HG02938 (cell line): ENCODE measurements at regions not wholly inside any gene's neighbourhood (a gene's known extent, or its start where the extent isn't known, plus 50 kb on each side); places are given as distances from the start of the nearest gene placed in this dataset.

ENCODE experiments used
- ATAC-seq: cut with Tn5 transposase; IDR thresholded peaks from one replicate; pipeline ENCODE4 v1.9.1; 2021; ENCODE audit warnings: mild to moderate bottlenecking, moderate library complexity; ENCODE audit not compliant: unreplicated experiment

DNA sequence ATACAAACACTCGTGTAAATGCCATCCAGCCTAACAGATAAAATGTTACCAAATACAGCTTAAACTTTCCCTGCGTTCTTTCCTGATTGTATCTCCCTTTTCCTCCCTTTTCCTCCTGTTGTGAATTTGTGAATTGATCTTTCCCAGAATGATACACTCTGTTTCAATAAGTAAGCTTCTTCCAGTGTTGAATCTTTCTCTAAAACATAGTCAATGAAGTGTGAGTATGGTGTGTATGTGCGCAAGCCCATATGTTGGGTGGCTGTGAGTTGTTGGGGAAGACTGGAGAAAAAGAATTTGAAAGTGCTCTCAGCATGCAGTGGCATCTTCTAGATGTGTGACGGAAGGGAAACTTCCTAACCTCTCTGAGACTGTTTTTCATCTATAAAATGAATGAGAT lies 143.1 kb upstream of the KLF4 start:
- ATAC-seq = no peak

DNA sequence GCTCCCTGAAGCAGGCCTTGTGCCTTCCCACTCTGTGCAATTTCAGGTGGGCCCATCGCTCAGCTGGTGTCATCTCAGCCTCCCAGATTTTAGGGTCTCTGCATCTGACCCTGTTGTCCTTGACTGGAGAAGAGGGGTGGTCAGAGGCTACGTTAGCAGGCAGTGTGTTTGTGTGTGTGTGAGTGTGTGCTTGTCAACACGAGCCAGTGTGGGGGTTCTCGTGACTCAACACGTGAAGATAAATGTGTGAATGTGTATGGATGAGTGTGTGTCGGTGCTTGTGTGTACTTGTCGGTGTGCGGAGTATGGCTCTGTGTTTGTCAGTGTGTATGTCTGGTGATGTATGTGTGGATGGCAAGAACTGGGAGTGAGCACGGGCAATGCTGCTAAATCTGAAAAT lies 142.6 kb upstream of the KLF4 start:
- ATAC-seq = no peak

DNA sequence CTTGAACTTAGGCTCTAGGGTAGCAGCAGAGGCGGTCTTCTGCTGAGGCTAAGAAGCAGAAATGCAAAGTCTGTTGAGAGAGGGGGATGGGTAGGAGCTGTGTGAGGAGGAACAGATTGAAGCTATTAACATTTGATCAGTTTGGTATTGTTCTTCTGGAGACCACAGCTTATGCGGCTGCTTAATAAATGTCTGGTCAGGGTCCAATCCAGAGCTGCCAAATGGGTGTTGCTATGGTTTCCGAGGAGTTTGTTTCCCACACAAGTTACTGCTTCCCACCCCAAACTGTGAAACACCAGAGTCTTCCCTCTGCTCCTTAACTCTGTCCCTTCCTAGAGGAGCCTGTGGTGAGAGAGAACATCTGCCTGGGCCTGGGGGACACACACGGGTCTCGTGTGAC lies 142.2 kb upstream of the KLF4 start:
- no peak for ATAC-seq

DNA sequence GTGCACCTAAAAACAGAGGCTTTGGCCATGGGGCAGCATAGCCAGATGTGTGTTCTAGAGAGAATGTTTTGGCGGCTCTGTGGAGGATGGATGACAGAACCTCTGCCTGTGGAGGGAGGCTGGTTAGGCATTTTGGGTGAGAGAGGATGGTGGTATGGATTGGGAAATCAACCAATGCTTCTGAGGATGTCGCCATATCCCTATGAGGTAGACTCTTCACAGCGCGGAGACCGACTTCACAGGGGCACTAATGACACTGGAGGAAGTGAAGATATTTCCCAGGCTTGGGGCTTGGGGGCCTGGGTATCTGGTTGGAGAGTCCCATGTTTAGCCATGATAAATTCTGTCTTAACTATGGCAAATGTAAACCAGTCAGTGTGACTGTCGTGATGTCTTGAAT lies 140.6 kb upstream of the KLF4 start:
- ATAC-seq = no peak

DNA sequence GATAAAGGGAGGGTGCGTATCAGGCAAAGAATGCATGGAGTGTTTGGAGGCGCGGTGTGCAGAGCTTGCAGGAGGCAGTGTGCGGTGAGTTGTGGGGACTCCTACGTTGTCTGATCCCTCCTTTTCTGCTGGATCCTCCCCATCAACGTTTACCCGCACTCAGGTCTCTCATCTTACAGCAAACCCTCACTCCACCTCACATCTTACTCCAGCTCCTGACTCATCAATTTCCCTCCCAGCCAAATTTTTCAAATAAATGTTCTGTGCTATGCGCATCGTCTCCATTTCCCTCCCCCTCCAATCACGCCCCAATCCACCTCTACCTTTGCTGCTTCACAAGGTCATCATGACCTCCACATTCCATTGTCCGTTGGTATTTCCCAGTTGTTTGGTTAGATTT lies 138.9 kb upstream of the KLF4 start:
- no peak for ATAC-seq

DNA sequence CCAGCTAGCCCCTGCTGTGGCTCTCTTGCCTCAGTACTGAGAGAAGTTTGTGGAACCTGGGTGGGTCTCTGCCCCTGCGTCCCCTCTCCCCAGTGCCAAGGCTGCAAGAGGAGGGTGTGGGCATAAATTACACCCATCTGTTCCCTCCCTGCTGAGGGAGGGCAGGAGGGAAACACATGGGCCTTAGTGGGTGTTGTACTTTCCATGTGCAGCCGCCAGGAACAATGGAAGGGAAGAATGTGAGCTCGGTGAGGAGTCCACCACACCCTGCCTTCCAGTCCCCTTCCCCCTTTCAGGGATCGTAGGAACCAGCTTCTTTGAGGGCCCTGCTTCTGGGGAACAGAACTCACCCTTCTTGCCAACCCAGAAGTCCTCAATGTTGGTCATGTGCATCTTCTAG lies 138.2 kb upstream of the KLF4 start:
- no peak for ATAC-seq

DNA sequence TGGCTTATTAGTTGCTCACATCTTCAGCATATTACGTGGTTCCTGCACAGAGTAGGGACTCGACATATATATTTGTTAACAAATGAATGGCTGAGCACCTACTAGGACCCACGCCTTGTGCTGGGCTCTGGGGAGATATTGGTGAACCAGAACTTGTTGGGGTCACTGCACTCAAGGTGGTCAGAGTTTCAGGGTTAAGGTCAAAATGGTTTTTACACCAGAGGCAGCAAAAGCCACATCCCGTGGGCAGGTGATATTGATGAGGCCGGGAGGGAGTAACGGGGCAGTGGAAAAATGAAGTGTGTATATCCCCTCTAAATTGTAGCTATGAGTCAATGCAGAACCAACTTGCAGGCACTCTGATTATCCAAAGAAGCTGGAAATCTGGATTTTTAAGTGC lies 136.5 kb upstream of the KLF4 start:
- ATAC-seq = no peak

DNA sequence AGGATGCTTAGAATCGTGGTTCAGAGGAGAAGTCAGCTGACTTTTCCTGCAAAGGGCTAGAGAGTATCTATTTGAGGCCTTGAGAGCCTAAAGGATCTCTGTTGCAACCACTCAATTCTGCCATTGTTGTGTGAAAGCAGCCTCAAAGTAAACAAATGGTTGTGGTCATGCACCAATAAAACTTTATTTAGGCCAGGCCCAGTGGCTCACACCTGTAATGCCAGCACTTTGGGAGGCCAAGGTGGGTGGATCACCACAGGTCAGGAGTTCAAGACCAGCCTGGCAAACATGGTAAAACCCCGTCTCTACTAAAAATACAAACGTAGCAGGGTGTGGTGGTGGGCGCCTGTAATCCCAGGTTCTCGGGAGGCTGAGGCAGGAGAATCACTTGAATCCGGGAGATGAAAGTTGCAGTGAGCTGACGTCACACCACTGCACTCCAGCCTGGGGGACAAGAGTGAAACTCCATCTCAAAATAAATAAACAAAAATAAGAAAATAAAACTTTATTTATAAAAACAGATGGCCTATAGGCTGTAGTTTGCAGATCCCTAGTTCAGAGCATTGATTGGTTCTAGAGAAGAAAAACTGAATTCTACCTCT lies 135.9 kb upstream of the KLF4 start:
- no peak for ATAC-seq

DNA sequence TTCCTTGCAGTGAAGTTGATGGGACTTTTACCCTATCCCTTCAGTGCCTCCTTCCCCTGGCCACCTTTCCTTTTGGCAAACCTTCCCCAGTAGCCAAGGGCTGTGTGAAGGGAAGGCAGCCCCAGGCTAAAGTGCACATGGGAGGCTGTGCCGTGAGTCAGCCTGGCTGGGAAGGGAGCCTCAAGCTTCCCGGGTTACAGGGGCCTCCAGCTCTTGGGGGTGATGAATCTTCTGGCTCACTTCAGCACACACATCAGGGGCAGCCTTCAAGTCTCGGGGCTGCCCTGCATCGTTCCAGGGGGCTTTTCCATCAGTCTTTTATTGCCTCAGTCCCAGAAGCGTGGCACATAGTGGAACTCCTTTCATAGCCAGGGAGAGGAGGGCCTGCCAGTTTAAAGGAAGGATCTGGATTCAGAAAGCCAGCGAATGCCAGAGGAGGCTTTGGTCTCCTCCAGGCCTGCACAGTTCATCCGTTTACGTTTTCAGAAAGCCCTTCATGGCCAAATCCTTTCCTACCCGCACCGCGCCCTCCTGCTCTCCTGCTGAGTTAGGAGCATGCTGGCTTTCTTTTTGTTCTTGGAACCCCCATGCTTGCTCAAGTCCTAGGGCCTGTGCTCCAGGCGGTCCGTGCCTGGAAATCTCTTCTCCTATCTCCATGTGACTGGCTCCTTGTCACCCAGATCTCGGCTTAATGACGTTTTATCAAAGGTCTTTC lies 134.8 kb upstream of the KLF4 start:
- no peak for ATAC-seq

DNA sequence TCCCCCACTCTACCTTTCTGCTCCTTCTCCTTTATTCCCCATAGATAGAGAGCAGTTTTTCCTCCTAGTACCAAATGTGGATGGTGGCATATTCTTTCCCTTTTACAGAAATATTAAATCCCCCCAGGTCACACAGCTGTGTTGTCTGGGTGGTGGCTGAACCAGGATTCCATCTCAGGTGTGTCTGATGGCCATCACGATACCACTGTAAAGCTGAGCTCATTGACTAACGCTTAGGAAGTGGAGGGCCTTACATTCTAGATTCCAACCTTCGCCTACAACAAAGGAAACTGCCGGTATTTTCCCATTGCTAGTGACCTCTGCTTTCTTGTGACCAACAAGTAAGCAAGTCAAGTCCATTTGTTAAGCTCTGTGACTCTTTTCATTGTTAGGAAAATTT lies 131.9 kb upstream of the KLF4 start:
- ATAC-seq = no peak

DNA sequence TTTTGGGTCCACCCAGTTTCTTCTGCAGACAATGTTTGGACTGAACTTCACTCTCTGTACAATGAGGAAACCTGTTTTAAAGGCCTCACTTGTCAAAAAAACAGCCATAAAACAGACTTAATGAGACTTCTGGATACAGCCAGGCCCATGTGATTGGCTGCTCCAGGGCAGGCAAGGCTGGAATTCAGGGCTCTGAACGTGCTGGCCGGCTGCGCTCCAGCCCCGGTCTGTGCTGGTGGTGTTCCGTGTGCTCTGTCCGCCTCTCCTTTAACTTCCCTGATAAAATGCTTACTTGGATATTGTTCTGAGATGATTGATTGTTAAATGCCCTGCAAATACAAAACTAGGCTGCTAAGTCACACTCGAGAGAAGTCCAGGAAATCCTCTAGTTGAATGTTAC lies 131.2 kb upstream of the KLF4 start:
- no peak for ATAC-seq

DNA sequence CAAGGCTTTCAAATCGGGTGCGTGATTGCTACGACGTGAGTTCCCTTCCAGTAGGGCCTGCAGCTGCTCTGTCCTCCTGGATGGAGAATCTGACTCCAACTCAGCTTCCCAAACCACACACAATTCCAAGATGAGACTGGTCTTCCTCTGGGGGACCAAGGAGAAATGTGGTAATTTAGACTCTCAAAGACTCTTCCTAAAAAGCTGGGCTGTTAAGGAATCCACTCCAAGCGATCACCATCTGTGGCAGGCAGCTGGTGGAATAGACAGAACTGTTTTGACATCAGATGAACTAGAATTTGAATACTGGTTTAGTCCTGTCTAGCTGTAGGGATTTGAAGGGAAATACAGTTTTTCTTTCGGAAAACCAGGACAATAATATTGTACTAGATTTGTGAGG lies 130.7 kb upstream of the KLF4 start:
- ATAC-seq = no peak

DNA sequence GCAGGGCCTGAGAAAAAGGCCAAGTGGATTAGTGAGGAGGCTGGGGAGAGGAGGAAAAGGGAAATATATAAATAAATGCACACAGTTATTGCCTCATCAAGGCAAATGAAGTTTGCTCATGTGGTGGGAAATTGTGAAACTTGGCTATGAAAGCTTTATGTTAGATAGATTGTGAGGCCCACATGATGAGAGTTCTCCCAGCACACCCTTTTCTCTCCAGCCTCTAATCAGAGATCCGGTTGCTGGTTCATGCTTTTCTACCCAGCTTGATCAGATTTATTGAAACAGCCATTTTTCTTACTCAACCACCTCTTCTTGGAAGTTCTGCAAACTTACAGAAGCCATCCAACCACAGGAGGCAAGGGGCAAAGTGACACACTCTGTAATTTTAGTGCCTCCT lies 125.8 kb upstream of the KLF4 start:
- no peak for ATAC-seq

DNA sequence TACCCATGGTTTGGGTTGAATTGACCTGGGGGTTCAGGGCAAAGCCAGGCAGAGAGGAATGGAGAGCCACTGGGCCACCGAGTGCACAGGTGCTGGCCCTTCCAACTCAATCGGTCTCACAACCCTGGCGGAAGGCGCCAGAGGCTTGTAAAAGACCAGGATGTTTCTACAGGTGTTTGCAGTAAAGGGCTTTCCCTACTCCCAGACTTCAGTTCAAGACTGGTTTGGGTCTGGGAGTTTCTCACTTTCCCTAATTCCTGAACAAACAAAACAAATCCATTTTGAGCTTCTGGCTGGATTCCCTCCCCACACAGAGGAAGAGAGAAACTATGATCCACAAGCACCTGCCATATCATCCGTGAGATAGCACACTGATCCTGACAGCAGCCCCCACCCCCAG lies 125.2 kb upstream of the KLF4 start:
- ATAC-seq = no peak

DNA sequence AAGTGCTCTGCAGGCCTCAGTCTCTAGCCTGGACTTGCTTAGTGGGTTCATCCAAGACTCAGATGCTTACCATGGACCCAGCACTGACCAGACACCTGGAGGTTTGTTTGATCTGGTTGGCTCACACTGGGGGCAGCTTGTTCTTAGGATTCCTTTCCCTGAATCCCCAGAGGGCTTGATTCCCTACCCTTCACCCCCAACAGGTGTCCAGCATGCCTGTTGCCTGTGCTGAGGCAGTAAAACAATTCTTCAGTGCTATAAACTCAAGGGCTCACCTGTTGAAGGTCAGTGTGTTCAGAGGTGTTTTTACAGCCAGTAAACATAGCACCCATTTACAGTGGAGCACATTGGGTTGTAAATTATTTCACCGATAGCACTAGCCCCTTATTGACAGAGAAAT lies 123.8 kb upstream of the KLF4 start:
- no peak for ATAC-seq

DNA sequence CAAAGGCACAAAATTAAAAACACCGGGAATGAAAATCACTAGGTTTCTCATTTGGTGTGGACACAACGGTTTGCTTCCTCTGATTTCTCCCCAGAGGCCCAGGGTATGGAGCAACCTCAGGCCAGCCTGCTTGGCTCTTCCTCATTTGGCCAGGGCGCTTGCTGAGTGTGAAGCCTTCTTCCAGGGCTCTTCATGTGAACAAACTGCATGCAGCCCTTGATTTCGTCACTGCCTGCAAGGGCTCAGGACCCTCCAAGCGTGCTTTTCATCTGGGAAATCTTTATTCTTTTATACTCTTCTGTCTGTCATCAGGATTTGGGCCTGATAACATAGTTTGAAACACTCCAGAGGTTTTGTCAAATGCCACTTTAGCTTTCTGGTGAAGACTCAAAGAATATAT lies 122.6 kb upstream of the KLF4 start:
- ATAC-seq = no peak

DNA sequence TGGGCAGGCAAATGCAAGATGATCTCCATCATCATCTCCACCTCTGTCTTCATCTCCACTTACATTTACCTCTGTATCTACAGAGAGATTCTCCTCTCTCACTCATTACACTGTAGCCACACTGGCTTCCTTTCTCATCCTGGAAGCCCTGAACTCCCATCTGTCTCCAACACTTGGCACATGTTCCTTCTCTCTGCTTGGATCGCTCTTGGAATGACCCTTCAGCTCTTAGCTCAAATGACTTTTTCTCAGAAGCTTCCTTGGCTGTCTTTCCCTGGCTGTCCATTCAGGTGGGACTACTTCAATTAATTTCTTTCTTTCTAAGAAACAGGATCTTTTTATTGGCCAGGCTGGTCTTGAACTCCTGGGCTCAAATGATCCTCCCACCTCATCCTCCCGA lies 120.0 kb upstream of the KLF4 start:
- ATAC-seq = no peak

DNA sequence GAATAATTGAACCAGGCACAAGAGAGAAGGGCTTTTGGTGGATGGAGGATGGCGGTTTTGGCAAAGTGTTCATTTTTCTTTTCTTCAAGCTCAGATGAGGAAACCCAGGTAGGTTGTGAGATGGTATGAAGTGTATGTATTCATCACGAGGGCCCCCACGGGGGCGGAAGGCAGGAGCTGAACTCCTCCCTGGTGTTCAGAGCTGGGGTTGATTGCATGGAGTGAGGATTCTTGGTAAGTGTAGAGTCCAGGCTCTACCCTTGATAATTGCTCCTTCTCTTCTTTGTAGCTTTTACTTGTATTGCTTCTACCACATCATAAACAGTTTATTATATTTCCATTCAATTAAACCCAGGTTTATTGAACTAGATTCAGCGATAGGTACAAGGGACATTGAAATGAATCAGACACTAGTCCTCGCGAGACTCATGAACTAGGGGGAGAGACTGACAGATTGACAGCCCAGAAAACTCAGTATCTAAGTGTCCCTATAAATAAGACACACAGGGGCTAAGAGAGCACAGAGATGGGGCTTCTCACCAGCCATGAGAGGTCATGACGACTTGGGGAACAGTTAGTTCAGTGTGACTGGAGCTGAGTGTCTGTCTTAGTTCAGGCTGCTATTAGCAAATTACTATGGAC lies 116.7 kb upstream of the KLF4 start:
- no peak for ATAC-seq

DNA sequence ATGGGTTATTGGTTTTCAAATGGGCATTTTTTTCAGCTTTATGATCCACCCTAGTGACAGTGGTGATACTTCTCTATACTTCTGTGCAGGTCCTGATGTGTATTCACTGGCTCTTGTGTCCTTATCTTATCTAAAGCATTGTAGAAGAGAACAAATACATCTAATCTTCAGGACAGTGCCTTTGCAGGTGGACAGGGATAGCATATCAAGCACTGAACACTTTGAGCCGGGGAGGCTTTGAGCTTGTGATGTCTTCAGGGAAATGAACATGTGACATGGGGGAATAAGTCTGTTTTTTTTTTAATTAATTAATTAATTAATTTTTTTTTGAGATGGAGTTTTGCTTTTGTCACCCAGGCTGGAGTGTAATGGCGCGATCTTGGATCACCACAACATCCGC lies 115.5 kb upstream of the KLF4 start:
- ATAC-seq = no peak

DNA sequence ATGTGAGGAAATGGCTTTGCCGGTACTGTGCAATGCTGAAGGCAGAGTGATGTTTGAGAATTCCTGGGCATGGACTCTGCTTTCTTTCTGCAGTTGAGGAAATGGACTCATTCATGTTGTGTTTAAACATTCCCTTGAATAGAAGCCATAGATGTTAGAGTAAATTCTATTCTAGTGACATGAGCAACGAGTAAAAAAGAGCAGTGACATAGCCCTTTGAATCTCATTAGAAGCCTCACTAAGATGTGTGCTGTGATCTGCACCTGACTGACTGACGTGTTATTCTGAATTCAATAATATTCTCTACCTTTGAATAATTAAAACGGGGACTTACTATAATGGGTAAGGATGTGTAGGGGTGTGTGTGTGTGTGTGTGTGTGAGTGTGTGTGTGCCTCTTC lies 113.7 kb upstream of the KLF4 start:
- ATAC-seq = no peak

DNA sequence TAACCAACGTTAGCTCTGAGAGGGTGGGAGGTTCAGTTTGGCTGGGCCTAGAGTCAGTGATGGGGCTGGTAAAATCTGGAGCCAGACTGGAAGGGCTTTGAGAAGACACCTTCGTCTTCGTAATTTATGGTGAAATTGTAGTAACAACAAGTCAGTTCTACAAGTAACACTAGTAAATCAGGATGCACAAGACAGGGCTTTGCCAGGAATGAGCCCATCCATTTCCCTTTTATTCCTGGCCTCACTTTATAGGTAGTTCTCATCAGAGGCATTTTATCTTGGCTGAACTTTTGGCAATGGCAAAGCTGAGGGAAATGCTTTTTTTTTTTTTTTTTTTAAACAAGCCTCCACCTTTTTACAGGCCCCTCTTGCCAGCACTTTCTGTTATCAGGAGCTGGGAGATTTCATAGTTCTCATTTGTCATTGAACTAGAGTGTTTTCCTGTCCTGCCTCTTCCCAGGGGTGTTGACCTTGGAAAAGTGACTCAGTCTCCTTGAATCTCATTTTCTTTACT lies 110.5 kb upstream of the KLF4 start:
- ATAC-seq = no peak

DNA sequence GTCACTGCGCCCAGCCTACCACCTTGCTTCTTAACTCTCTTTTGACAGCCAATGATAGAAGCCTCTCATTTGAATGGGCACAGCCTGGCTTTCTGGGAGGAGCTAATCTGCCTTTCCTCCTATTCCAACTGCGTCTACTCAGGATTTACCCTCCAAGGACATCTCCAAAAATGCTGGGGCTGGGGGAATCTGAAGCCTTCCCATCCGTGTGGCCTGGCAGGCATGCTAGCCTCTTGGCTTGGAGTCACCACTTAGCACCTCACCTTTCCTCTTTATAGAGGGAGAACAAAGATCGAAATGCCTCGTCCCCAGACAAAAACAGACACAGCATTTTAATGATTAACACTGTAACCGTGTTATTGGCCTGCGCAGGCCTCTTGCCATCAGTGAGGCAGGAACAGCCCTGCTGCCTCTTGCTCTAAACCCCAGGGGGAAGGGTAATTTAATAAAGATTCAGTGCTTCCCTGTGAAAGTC lies 108.2 kb upstream of the KLF4 start:
- no peak for ATAC-seq
